Hematopoietic multipotent progenitor cell treated with erythropoietin and hydrocortisone succinate and interleukin-3 and kit ligand, for 15 days (in vitro differentiated cells): ENCODE measurements at regions not wholly inside any gene's neighbourhood (a gene's known extent, or its start where the extent isn't known, plus 50 kb on each side); places are given as distances from the start of the nearest gene placed in this dataset.
"Not testable (repeated sequence)": the region's sequence is repeated elsewhere in the genome, so short reads cannot be mapped to it uniquely, and the experiment has no call there.

Experiments used
- DNase-seq: peaks from one replicate; pipeline ENCODE4 v3.0.0-alpha.2; 2015; ENCODE audit warnings: low spot score

GRCh38 chr11:15662285-15662684, 547.6 kb downstream of the INSC start:
- no peak for DNase-seq

GRCh38 chr11:15663777-15664218, 549.1 kb downstream of the INSC start:
- no peak for DNase-seq

GRCh38 chr11:15665368-15665871, 550.7 kb downstream of the INSC start:
- DNase-seq = no peak

DNA sequence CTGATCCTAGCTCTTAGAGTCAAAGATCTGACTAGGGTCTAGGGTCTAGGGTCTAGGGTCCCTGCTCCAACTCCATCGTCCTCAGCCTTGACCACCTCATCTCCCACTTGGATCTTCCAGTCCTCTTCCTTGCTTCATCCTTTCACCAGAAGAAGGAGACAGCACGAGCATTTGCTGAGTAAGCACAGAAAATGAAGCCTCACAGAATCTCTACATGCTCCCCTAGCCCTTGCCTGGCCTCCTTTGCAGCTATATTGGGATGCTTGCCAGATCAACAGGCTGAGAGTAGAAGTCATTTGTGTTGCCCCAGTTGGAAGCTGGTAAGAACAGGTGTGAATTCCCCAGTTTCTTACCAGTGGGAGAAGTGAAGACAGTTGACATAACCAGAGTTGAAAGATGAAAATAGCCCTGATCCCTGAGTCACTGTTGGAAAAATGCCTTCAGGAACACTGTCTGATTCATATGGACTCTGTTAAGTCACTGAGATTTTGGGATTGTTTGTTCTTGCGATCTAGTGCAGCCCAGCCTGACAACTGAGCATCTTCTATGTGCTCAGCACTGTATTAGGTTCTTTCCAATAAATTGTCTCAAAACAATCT, 552.5 kb downstream of the INSC start:
- no peak for DNase-seq

DNA sequence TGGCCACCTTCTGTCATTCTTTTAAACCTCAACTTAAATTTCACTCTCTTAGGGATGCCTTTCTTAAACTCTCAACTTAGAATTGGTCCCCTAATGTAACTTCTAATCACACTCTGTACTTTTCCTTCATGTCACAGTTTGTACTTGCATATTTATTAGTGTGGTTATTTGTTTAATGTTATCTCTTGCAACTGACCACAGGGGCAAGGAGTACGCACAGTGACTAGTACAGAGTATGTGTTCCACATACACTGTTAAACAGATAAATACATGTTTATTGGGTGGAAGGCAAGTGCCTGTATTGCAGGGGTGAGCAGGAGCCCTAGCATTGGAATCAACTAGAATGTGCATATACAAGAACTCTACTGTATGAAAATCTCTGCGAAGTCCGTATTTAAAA, 554.0 kb downstream of the INSC start:
- DNase-seq = no peak

GRCh38 chr11:15670520-15671070, 555.9 kb downstream of the INSC start:
- DNase-seq = no peak

GRCh38 chr11:15671216-15671615, 556.5 kb downstream of the INSC start:
- DNase-seq = no peak

DNA sequence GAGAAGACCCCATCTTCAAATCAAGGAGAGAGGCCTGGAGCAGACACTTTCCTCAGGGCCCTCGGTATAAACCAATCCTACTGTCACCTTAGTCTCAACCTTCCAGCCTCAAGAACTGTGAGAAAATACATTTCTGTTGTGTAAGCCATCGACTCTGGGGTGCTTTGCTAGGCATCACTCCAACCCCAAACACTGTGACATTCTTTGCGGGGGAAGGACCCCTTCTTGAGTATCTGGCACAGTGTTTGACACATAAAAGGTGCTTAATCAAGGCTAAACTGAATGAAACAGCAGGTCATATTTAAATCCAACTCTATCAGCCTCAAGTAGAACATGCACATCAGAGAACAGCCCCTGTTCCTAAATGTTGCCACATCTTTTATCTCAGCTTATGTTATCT, 558.1 kb downstream of the INSC start:
- DNase-seq = no peak

GRCh38 chr11:15673408-15673831, 558.7 kb downstream of the INSC start:
- no peak for DNase-seq

DNA sequence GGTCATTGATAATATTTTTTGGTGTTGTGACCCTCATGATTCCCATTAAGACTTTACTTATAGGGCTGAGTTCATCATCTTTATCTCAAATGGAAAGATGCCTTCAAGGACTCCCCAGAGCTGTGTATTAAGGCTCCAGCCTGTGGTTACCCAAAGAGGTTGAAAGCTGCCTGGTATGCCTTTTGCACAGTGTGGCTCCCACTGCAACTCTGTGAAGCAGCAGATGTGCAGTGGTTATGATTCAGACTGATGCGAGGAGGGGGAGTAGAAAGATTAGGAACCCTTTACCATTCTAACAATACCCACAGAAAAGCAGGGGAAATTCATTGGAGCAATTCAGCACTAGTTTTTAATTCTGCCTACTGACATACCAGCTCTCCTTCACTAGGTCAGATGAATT, 560.0 kb downstream of the INSC start:
- DNase-seq = no peak

- no peak for DNase-seq
Observed at GRCh38 chr11:15675683-15676082, 561.0 kb downstream of the INSC start.

DNA sequence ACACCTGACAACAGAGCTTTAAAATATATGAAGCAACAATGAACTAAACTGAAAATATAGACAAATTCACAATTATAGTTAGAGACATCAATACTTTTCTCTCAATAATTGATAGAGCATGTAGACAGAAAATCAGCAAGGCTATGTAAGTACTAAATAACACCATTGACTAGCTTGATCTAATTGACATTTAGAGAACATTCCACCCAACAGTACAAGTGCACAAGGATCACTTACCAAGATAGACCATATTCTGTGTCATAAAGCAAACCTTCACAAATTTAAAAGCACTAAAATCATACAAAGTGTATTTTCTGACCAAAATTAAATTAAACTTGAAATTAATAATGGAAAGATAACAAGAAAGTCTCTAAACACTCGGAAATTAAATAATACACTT, 562.5 kb downstream of the INSC start:
- no peak for DNase-seq

GRCh38 chr11:15683528-15683927, 568.8 kb downstream of the INSC start:
- DNase-seq = no peak

GRCh38 chr11:15685306-15685705, 570.6 kb downstream of the INSC start:
- DNase-seq = no peak

DNA sequence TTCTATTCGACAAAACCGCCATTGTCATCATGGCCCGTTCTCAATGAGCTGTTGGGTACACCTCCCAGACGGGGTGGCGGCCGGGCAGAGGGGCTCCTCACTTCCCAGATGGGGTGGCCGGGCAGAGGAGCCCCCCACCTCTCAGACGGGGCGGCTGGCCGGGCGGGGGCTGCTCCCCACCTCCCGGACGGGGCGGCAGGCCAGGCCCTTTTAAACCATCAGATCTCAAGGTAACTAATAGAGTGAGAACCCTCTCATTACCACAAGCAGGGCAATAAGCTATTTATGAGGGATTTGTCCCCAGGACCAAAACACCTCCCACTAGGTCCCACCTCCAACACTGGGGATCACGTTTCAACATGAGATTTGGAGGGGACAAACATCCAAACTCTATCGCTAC, 571.5 kb downstream of the INSC start:
- not testable (repeated sequence) for DNase-seq

GRCh38 chr11:15687342-15687741, 572.6 kb downstream of the INSC start:
- DNase-seq = no peak

GRCh38 chr11:15688351-15688792, 573.6 kb downstream of the INSC start:
- DNase-seq = no peak

DNA sequence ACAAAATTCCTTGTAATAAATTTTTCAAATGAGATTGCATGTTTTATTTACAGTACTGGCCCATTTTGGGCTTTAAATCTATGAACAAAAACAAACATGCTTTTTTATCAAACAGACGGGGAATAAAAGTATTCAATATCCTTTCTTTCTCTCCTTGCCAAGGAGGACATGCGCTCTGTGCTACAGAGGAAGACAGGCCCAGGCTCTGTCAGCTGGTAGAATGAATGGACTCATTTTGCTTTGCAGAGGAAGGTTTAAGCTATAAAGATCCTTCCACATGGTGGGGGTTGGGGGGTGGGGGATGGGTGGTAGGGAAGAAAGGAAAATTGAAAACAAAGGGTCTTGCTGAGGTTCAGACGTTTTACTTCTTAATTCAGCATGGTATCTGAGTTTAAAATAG, 575.6 kb downstream of the INSC start:
- DNase-seq = no peak

DNA sequence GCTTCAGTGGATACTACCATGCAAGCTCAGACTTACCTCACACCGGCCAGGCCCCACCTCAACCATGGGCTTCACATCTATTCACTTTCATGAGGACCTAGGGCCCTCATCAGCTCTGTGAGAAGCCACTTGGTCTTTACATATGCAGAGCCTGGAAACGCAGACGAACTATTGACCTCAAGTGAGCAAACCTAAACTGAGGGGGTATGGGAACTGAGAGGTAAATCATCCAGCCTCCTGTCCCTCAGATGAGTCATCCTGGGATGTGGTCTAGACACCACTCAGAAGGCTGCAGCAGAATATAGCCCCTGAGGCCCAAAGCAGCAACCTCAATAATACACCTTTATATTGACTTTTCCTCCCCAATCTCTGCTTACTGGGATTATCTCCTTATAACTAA, 578.0 kb downstream of the INSC start:
- DNase-seq = no peak

DNA sequence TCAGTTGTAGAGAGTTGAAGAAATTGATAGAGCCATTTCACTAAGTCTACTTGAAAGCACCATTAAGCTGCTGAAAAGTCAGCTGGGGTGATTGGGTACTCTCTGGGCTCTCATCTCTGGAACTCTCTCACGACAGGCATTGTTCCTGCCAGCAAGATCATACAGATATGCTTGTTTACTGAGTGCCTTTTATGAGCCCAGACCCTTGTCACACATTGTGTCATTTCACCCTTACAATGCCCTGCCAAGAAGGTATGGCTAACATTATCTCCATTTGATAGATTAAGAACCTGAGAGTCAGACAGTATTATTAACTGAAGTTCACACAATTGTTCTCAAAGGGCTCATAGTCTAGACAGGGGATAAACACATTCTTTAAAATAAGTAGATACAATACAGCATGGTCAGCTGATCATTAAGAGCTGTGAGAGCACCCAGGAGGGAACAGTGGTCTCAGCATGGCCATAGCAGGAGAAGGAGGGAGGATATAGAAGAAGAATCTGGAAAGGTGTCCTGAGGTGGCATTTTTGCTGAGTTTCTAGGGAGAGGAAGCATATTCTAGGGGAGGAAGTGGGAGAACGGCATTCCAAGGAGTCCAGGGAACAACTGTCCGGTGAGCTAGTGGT, 580.5 kb downstream of the INSC start:
- no peak for DNase-seq

DNA sequence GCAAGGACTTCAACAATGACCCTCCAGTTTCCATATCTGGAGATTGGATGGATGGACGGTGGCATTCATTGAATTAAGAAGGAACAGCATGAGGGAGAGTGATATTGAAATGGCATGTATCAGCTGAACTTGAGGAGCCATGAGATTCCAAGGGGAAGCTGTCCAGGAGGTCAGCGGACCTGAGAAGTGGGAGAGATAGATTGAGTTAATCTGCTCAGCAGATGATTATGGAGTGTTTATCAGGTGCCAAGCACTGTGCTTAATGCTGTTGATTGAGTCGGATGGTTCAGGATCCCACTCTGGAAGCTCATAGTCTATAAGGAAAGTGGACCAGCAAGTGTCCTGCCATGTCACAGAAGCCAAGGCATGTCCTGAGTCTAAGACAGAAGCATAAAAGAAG, 581.3 kb downstream of the INSC start:
- DNase-seq = no peak

- no peak for DNase-seq
Observed at GRCh38 chr11:15697437-15698236, 582.9 kb downstream of the INSC start.

DNA sequence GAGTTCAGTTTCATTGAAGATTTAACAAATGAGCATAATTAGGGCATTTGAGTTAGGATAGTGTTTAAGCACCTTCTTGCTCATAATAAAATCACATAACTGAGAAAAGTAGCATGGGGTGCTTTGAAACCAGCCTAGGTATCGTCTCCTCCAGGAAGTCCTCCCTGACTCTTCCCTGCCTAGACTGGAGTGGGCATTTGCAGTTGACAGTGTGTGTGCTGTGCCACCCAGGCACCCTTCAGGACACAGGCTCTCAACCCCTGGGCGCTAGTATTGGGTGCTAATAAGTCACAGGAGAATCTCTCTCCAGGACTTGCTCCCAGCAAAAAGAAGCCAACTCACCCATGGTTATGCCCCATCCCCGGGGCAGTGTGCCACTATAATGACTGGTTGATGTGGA, 584.1 kb downstream of the INSC start:
- DNase-seq = no peak
